Parathyroid adenoma (tissue), 2 donors: ENCODE measurements at regions not wholly inside any gene's neighbourhood (a gene's known extent, or its start where the extent isn't known, plus 50 kb on each side); places are given as distances from the start of the nearest gene placed in this dataset.

ENCODE experiments used
- H2AFZ ChIP-seq: fragments of 300-600 bp; sonication (generic); one replicate; pipeline ENCODE4 v1.7.0; 2017; ENCODE audit warnings: antibody characterized with exemption, mild to moderate bottlenecking
- H3K27ac ChIP-seq: fragments of 300-600 bp; sonication (generic); one replicate; pipeline ENCODE4 v1.7.0; 2017
- H3K27me3 ChIP-seq: fragments of 300-600 bp; sonication (generic); one replicate; pipeline ENCODE4 v1.7.0; 2017; ENCODE audit warnings: low read length; ENCODE audit not compliant: control insufficient read depth, insufficient read depth
- H3K36me3 ChIP-seq: fragments of 300-600 bp; sonication (generic); one replicate; pipeline ENCODE4 v1.7.0; 2017; ENCODE audit warnings: low read length; ENCODE audit not compliant: control insufficient read depth, insufficient read depth
- H3K4me1 ChIP-seq: fragments of 300-600 bp; sonication (generic); one replicate; pipeline ENCODE4 v1.7.0; 2017; ENCODE audit warnings: control low read depth
- H3K4me2 ChIP-seq: fragments of 300-600 bp; sonication (generic); one replicate; pipeline ENCODE4 v1.7.0; 2017; ENCODE audit warnings: low read length
- H3K4me3 ChIP-seq: fragments of 300-600 bp; sonication (generic); one replicate; pipeline ENCODE4 v1.7.0; 2017; ENCODE audit warnings: low read depth, low read length
- H3K79me2 ChIP-seq: fragments of 300-600 bp; sonication (generic); one replicate; pipeline ENCODE4 v1.7.0; 2017; ENCODE audit warnings: control low read depth
- H3K9ac ChIP-seq: fragments of 300-600 bp; sonication (generic); one replicate; pipeline ENCODE4 v1.7.0; 2017; ENCODE audit warnings: mild to moderate bottlenecking
- H3K9me3 ChIP-seq: fragments of 300-600 bp; sonication (generic); one replicate; pipeline ENCODE4 v1.7.0; 2017; ENCODE audit warnings: low read length; ENCODE audit not compliant: control insufficient read depth
- CTCF ChIP-seq: fragments of 300-600 bp; sonication (generic); IDR thresholded peaks from one replicate; pipeline ENCODE4 v1.7.0; 2017; ENCODE audit warnings: antibody characterized with exemption, mild to moderate bottlenecking
- donor health status: primary hyperparathyroidism.

GRCh38 chr4:115332078-115332477 lies 218.7 kb upstream of the NDST4 start:
- H3K9ac ChIP-seq, result no peak overlapping the region
- no peak overlapping the region for H2AFZ ChIP-seq
- no peak overlapping the region for H3K4me3 ChIP-seq
- no peaks in the 10 kb centered on the region for H3K9me3 ChIP-seq
- H3K36me3 ChIP-seq, result no peaks in the 10 kb centered on the region
- no peak overlapping the region for H3K27ac ChIP-seq
- H3K79me2 ChIP-seq, result no peaks in the 10 kb centered on the region
- no peaks in the 10 kb centered on the region for H3K4me1 ChIP-seq
- no peaks in the 10 kb centered on the region for H3K27me3 ChIP-seq
- TF ChIP-seq CTCF, result no peak
- no peak overlapping the region for H3K4me2 ChIP-seq

GRCh38 chr4:115331241-115331640 lies 217.8 kb upstream of the NDST4 start:
- no peaks in the 10 kb centered on the region for H3K36me3 ChIP-seq
- H3K79me2 ChIP-seq, result no peaks in the 10 kb centered on the region
- TF ChIP-seq CTCF, result no peak
- H3K4me1 ChIP-seq, result no peaks in the 10 kb centered on the region
- no peak overlapping the region for H2AFZ ChIP-seq
- no peak overlapping the region for H3K9ac ChIP-seq
- no peaks in the 10 kb centered on the region for H3K27me3 ChIP-seq
- H3K4me3 ChIP-seq, result no peak overlapping the region
- H3K27ac ChIP-seq, result no peak overlapping the region
- no peak overlapping the region for H3K4me2 ChIP-seq
- no peaks in the 10 kb centered on the region for H3K9me3 ChIP-seq

- TF ChIP-seq CTCF, result no peak
- Histone ChIP-seq H2AFZ (no peak overlapping the region), H3K79me2 (no peaks in the 10 kb centered on the region), H3K9me3 (no peaks in the 10 kb centered on the region), H3K4me1 (no peaks in the 10 kb centered on the region), H3K9ac (no peak overlapping the region), H3K4me2 (no peak overlapping the region), H3K4me3 (no peak overlapping the region), H3K27me3 (no peaks in the 10 kb centered on the region), H3K36me3 (no peaks in the 10 kb centered on the region), H3K27ac (no peak overlapping the region)
Observed at GRCh38 chr4:115325836-115326235, 212.4 kb upstream of the NDST4 start.

- Histone ChIP-seq H3K27ac (no peak overlapping the region), H3K4me3 (no peak overlapping the region), H3K9me3 (no peaks in the 10 kb centered on the region), H3K36me3 (no peaks in the 10 kb centered on the region), H2AFZ (no peak overlapping the region), H3K4me2 (no peak overlapping the region), H3K79me2 (no peaks in the 10 kb centered on the region), H3K4me1 (no peaks in the 10 kb centered on the region), H3K9ac (no peak overlapping the region), H3K27me3 (no peaks in the 10 kb centered on the region)
- TF ChIP-seq CTCF, result no peak
Observed at GRCh38 chr4:115323106-115323707, 209.8 kb upstream of the NDST4 start.

- no peak overlapping the region for H2AFZ ChIP-seq
- H3K36me3 ChIP-seq, result no peaks in the 10 kb centered on the region
- no peak overlapping the region for H3K4me2 ChIP-seq
- H3K4me1 ChIP-seq, result no peaks in the 10 kb centered on the region
- no peak overlapping the region for H3K27ac ChIP-seq
- no peak overlapping the region for H3K9ac ChIP-seq
- H3K27me3 ChIP-seq, result no peaks in the 10 kb centered on the region
- no peaks in the 10 kb centered on the region for H3K79me2 ChIP-seq
- TF ChIP-seq CTCF, result no peak
- no peaks in the 10 kb centered on the region for H3K9me3 ChIP-seq
- H3K4me3 ChIP-seq, result no peak overlapping the region
Observed at GRCh38 chr4:115315182-115315581, 201.8 kb upstream of the NDST4 start.
